Suppressor macrophage treated with lipopolysaccharide for 4 hours (primary cell): ENCODE measurements at regions not wholly inside any gene's neighbourhood (a gene's known extent, or its start where the extent isn't known, plus 50 kb on each side); places are given as distances from the start of the nearest gene placed in this dataset.

ENCODE experiments used
- DNase-seq: peaks from one replicate; pipeline ENCODE4 v3.0.0-alpha.2; 2020

- peak; percentile 89 for DNase-seq
Observed at GRCh38 chr9:108083796-108084352, 594.3 kb upstream of the KLF4 start.

- DNase-seq, result no peak
Observed at GRCh38 chr9:108083160-108083750, 593.7 kb upstream of the KLF4 start.

GRCh38 chr9:108081112-108081511 lies 591.5 kb upstream of the KLF4 start:
- DNase-seq, result no peak

GRCh38 chr9:108080285-108080684 lies 590.7 kb upstream of the KLF4 start:
- no peak for DNase-seq

GRCh38 chr9:108078811-108079210 lies 589.2 kb upstream of the KLF4 start:
- DNase-seq, result peak; percentile 58

GRCh38 chr9:108078375-108078774 lies 588.8 kb upstream of the KLF4 start:
- DNase-seq, result no peak

- DNase-seq, result no peak
Observed at GRCh38 chr9:108077556-108077955, 588.0 kb upstream of the KLF4 start.

GRCh38 chr9:108074900-108075299 lies 585.3 kb upstream of the KLF4 start:
- no peak for DNase-seq

- peak; percentile 58 for DNase-seq
Observed at GRCh38 chr9:108073823-108074222, 584.3 kb upstream of the KLF4 start.

- DNase-seq, result no peak
Observed at GRCh38 chr9:108072740-108073139, 583.2 kb upstream of the KLF4 start.

- DNase-seq, result no peak
Observed at GRCh38 chr9:108070861-108071260, 581.3 kb upstream of the KLF4 start.

- DNase-seq, result peak; percentile 9
Observed at GRCh38 chr9:108069991-108070390, 580.4 kb upstream of the KLF4 start.

GRCh38 chr9:108062680-108063079 lies 573.1 kb upstream of the KLF4 start:
- no peak for DNase-seq

- DNase-seq, result no peak
Observed at GRCh38 chr9:108060175-108060574, 570.6 kb upstream of the KLF4 start.

- no peak for DNase-seq
Observed at GRCh38 chr9:108058135-108058814, 568.7 kb upstream of the KLF4 start.

GRCh38 chr9:108057421-108058134 lies 568.0 kb upstream of the KLF4 start:
- peak; percentile 75 for DNase-seq

GRCh38 chr9:108056805-108057386 lies 567.3 kb upstream of the KLF4 start:
- DNase-seq, result peak; percentile 23

- DNase-seq, result peak; percentile 35
Observed at GRCh38 chr9:108056084-108056804, 566.7 kb upstream of the KLF4 start.

GRCh38 chr9:108054131-108054630 lies 564.6 kb upstream of the KLF4 start:
- DNase-seq, result no peak

GRCh38 chr9:108053555-108054061 lies 564.0 kb upstream of the KLF4 start:
- no peak for DNase-seq

GRCh38 chr9:108052431-108053080 lies 563.0 kb upstream of the KLF4 start:
- DNase-seq, result no peak

GRCh38 chr9:108050894-108051293 lies 561.3 kb upstream of the KLF4 start:
- DNase-seq, result no peak
